ENCODE measurements at regions not wholly inside any gene's neighbourhood (a gene's known extent, or its start where the extent isn't known, plus 50 kb on each side); places are given as distances from the start of the nearest gene placed in this dataset.

DNA sequence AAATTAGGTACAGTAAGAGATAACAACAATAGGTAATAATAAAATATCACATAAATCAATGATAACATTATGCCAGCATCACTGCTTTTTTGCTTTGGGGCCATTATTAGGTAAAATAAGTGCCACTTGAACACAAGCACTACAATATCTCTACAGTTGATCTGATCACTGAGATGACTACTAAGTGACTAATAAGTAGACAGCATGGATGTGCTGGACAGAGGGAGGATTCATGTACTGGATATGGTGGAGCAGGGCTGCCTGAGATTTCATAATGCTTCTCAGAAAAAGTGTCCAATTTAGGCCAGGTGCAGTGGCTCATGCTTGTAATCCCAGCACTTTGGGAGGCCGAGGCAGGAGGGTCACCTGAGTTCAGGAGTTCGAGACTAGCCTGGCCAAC lies 137.8 kb upstream of the IL1RAPL2 start:
- DNase-seq (ENCODE audit: extremely low read depth, low read depth), result no peak
- TF ChIP-seq, protein P1, sequence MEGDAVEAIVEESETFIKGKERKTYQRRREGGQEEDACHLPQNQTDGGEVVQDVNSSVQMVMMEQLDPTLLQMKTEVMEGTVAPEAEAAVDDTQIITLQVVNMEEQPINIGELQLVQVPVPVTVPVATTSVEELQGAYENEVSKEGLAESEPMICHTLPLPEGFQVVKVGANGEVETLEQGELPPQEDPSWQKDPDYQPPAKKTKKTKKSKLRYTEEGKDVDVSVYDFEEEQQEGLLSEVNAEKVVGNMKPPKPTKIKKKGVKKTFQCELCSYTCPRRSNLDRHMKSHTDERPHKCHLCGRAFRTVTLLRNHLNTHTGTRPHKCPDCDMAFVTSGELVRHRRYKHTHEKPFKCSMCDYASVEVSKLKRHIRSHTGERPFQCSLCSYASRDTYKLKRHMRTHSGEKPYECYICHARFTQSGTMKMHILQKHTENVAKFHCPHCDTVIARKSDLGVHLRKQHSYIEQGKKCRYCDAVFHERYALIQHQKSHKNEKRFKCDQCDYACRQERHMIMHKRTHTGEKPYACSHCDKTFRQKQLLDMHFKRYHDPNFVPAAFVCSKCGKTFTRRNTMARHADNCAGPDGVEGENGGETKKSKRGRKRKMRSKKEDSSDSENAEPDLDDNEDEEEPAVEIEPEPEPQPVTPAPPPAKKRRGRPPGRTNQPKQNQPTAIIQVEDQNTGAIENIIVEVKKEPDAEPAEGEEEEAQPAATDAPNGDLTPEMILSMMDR (IDR thresholded peaks at IDR 0.05; ENCODE audit: low read depth, low read length), result no peak

DNA sequence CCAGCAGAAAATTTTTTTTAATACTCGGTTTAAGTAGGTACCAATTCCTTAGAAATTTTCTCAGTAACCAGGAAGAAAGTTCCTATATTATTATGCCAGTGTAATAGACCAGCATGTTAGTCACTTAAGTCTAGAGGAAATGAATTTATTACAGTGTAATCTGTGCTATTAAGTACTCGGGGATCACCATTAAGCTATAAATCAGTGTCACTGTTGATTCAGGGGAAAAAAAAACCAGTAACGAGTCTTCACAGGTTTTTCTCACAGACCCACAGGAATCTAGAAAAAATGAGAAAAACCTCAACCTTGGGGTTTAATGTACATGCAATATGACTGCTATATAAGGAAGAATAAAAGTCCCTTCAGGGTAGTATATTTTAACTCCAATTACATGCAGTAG lies 138.3 kb upstream of the IL1RAPL2 start:
- TF ChIP-seq, protein P1 (IDR thresholded peaks at IDR 0.05; ENCODE audit: low read depth, low read length), result no peak
- no peak for DNase-seq (ENCODE audit: extremely low read depth, low read depth)

DNA sequence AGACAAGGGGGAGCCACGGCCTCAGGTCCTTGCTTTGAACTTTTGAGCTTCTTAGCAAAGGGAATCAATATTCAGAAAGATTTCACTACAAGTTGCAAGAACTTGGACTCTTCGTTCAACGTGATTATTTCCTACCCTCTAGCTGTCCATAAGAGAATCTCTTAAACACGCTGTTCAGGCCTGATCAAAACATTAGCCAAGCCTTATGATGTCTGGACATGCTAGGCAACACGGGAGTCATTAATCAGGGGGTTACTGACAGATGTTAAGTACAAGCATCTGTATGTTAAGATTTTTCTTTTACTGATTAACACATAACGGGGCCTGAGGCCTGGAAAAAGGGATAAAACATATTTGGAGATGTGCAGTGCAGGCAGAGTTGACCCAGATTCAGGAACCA lies 138.9 kb upstream of the IL1RAPL2 start:
- no peak for DNase-seq (ENCODE audit: extremely low read depth, low read depth)
- TF ChIP-seq, protein P1 (IDR thresholded peaks at IDR 0.05; ENCODE audit: low read depth, low read length), result no peak

DNA sequence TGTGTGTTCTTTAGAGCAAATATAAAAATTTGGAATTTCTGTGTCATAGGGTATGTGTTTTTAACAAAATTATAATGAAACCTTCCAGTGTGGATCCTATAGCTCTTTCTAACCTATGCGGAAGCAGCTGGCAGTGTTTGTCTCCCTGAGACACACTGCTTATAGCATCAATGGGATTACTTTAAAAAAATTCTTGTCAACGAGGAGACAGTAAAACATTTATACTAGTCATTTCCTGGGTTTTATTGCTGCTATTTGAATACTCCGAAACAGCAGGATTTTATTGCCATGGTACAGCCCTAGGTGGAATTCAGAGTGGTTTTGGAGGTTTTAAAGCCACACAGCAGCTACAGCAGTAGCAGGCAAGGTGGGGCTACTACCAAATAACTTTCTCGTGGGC lies 145.1 kb upstream of the IL1RAPL2 start:
- TF ChIP-seq, protein P1 (IDR thresholded peaks at IDR 0.05; ENCODE audit: low read depth, low read length), result no peak
- no peak for DNase-seq (ENCODE audit: extremely low read depth, low read depth)

DNA sequence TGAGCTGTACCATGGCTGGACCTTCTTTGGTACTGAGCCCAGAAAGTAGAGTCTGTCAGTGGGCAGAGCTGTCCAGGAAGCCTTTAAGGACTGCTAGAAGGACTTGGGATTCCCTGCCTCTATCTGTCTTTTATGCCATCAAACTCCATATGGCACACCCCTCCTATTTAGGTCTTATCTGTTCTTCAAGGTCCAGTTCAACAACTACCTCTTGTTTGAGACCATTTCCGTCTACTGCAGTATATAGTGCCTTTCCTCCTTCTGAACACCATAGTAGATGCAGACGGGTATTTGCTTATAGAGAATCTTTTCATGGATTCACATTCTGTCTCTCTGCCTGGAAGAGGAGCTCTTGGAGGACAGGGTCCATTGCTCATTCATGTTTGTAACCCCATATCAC lies 146.1 kb upstream of the IL1RAPL2 start:
- DNase-seq (ENCODE audit: extremely low read depth, low read depth), result no peak
- TF ChIP-seq, protein P1 (IDR thresholded peaks at IDR 0.05; ENCODE audit: low read depth, low read length), result no peak

DNA sequence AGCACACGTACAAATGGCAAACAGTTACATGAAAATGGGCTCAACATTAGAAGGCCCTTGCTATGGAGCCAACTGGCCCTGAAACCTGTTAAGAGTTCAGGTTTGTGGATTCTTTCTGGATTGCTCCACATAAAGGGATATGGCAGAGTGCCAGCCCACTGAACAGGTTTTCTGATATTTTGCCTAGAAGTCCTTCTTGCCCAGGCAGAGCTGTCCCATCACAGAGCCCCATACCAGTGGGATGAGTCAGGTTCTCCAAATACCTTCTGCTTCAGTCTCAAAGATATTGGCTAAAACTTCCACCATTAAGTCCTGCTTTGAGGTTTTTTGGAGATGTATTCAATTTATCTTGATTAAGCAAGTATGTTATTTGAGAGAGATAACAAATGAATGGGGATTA lies 146.8 kb upstream of the IL1RAPL2 start:
- TF ChIP-seq, protein P1 (IDR thresholded peaks at IDR 0.05; ENCODE audit: low read depth, low read length), result no peak
- no peak for DNase-seq (ENCODE audit: extremely low read depth, low read depth)

DNA sequence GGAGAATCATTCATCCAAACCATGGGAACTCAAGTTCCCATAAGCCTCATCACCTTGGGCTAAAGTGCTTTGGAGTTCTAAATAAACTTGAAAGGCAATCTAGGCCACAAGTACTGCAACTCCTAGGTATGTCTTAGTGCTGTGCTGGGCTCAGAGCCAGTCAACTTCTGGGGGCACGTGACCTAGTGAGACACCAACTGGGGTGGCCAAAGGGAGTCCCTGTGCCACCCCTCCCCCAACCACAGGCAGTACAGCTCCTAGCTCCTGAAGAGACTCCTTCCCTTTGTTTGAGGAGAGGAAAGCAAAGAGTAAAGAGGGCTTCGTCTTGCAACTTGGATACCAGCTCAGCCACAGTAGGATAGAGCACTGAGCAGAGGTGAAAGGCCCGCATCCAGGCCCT lies 154.2 kb upstream of the IL1RAPL2 start:
- TF ChIP-seq, protein P1 (IDR thresholded peaks at IDR 0.05; ENCODE audit: low read depth, low read length), result no peak
- DNase-seq (ENCODE audit: extremely low read depth, low read depth), result no peak

Measured in AG09319 (cell line).